Fibroblast of the aortic adventitia (primary cell): ENCODE measurements at regions not wholly inside any gene's neighbourhood (a gene's known extent, or its start where the extent isn't known, plus 50 kb on each side); places are given as distances from the start of the nearest gene placed in this dataset.

ENCODE experiments used
- DNase-seq: peaks from one replicate; pipeline ENCODE4 v3.0.0-alpha.2; 2010; ENCODE audit warnings: low read depth
- H3K4me3 ChIP-seq: 2 replicates; pipeline ENCODE4 v1.5.1; 2011; ENCODE audit warnings: low read depth, mild to moderate bottlenecking, control low read depth, low read length, moderate library complexity
- TF ChIP-seq, protein P1 (sequence below): IDR thresholded peaks from 2 replicates; pipeline ENCODE4 v1.5.1; 2011; ENCODE audit warnings: mild to moderate bottlenecking, low read length, control low read depth, inconsistent platforms; ENCODE audit not compliant: insufficient read depth

DNA sequence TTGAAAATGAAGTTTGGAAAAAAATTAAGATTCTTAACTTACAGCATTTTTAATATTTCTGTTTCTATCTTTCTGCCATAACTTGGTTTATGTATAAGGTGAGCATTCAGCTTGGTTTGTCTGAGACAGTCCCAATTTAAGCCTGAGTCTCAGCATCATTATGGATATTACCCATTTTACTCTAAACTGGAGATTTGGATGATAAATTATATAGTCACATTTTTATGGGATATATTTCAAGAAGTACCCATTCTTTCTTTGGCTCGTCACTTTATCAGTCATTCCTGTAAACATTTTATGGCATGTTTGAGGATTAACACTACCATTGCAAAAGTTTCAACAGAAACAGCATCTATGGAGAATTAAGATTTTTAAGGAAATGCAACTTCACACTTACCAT is 1129.0 kb upstream of the PCDH9 start:
- no peak for DNase-seq
- no peak overlapping the region for H3K4me3 ChIP-seq
- TF ChIP-seq, protein P1, sequence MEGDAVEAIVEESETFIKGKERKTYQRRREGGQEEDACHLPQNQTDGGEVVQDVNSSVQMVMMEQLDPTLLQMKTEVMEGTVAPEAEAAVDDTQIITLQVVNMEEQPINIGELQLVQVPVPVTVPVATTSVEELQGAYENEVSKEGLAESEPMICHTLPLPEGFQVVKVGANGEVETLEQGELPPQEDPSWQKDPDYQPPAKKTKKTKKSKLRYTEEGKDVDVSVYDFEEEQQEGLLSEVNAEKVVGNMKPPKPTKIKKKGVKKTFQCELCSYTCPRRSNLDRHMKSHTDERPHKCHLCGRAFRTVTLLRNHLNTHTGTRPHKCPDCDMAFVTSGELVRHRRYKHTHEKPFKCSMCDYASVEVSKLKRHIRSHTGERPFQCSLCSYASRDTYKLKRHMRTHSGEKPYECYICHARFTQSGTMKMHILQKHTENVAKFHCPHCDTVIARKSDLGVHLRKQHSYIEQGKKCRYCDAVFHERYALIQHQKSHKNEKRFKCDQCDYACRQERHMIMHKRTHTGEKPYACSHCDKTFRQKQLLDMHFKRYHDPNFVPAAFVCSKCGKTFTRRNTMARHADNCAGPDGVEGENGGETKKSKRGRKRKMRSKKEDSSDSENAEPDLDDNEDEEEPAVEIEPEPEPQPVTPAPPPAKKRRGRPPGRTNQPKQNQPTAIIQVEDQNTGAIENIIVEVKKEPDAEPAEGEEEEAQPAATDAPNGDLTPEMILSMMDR, result no peak

DNA sequence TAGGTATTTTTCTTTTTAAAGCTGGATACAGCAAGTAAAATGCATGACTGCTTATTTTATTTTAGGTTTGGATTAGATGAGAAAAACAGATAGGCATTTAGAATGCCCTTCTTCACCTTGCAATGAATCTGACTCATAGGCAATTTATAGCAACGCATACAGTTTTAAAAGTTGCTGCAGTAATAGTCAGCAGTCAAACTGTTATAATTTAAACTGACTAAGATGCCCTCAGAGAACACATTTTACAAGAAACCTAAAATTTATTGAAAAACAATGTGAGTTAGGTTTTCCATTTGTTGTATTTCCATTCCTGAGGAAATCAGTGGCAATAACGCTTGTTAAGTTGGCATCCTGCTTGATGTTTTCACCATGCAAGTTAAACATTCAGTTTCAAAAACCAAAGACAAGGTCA is 1128.2 kb upstream of the PCDH9 start:
- TF ChIP-seq, protein P1, result no peak
- no peak overlapping the region for H3K4me3 ChIP-seq
- DNase-seq, result no peak

DNA sequence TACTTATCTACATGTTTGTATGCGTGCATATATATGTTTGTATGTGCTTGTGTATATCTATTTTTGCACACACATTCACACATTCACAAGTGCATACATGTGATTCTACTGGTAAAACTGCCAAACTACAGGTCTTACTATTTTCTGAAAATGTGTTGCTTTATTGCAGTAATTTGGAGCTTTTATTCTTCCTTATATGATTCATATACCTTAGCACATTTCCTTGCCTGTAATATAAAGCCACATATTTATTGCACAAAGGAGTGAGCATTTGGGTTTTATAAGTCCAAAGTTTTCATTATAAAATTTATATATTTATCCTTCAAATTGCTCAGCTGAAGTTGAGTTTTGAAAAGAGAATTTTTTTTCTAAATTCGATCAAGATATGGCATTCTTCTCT is 1120.4 kb upstream of the PCDH9 start:
- no peak for DNase-seq
- H3K4me3 ChIP-seq, result no peak overlapping the region
- TF ChIP-seq, protein P1, result no peak

DNA sequence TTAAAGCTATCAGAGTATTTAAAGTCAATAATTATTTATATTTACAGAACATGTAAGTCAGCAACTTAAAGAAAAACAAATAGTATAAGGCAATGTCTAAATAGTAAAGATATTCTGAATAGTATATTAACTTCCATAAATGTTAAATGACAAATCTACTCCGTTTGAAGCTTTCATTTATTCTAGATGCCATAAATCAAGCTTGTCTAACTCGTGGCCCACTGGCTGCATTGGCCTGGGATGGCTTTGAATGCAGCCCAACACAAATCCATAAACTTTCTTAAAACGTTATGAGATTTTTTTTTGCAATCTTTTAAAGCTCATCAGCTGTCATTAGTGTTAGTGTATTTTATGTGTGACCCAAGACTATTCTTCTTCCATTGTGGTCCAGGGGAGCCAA is 1117.1 kb upstream of the PCDH9 start:
- no peak overlapping the region for H3K4me3 ChIP-seq
- TF ChIP-seq, protein P1, result no peak
- DNase-seq, result no peak

DNA sequence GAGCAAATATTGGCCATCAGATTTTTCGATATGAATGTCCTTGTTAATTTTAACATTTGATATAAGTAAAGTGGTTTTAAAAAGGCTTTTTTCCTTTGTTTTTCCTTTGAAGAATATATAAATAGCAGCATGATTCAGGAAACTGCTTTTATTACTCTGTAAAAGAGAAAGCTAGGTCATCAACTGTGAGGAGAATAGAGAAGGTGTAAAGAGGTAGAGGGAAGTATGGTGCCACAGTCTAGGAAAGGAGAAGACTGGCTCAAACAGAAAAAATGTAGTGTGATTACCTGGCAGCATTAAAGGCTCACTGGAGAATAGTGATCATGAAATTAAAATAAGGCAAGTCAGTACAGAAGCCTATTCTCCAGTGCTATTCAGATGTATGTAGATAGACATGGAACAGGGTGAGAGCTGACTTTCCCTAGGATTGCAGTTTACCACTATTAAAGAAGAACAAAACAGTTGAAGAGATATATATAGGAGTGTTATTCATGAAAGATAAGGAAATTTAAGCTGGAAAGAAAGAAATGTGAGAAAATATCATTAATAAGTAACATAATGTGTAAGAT is 1115.9 kb upstream of the PCDH9 start:
- DNase-seq, result no peak
- no peak overlapping the region for H3K4me3 ChIP-seq
- TF ChIP-seq, protein P1, result no peak

DNA sequence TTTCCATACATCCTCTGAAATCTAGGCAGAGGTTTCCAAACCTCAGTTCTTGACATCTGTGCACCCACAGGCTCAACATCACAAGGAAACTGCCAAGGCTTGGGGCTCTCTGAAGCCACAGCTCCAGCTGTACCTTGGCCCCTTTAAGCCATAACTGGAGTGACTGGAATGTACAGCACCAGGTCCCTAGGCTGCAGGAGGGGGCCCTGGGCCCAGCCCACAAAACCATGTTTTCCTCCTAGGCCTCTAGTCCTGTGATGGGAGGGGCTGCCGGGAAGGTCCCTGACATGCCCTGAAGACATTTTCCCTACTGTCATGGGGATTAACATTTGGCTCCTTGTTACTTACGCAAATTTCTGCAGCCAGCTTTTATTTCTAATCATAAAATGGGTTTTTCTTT is 1093.0 kb upstream of the PCDH9 start:
- TF ChIP-seq, protein P1, result no peak
- no peak overlapping the region for H3K4me3 ChIP-seq
- no peak for DNase-seq

DNA sequence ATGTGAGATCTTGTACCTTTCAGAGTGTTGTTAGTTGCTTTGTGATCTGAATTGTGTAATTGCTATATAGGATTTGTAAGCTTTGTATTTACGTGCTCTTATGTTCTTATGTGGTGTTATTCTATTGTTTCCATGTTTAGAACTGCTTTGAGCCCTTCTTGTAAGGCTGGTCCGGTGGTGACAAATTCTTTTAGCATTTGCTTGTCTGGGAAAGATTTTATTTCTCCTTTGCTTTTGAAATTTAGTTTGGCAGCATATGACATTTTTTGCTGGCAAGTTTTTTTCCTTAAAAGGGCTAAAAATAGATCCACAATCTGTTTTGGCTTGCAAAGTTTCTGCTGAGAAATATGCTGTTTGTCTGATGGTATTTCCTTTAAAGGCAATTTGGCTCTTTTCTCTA is 1089.2 kb upstream of the PCDH9 start:
- H3K4me3 ChIP-seq, result no peak overlapping the region
- TF ChIP-seq, protein P1, result no peak
- no peak for DNase-seq
